A673 (cell line): ENCODE measurements at regions not wholly inside any gene's neighbourhood (a gene's known extent, or its start where the extent isn't known, plus 50 kb on each side); places are given as distances from the start of the nearest gene placed in this dataset.

ENCODE experiments used
- BruUV-seq: library from RNA; stranded (reverse); fragments of 400-500 nt; replicated peaks from 2 replicates; lab custom pipeline; 2021; lab: Mats Ljungman, UMichigan
- CTCF ChIA-PET: fragments of 300-600 bp; sonication (Branson Sonifier 250); formaldehyde crosslinking; loops from one replicate; lab custom pipeline; 2022; ENCODE audit warnings: antibody characterized with exemption; lab: Charles Lee
- POLR2A ChIA-PET: fragments of 300-600 bp; sonication (Branson Sonifier 250); formaldehyde crosslinking; loops from one replicate; lab custom pipeline; 2022; ENCODE audit warnings: antibody characterized with exemption; ENCODE audit not compliant: low non-redundant PET; lab: Charles Lee
- DNase-seq: peaks from one replicate; pipeline ENCODE4 v3.0.0-alpha.2; 2015; ENCODE audit warnings: low spot score
- H3K27ac ChIP-seq: fragments of 200-600 bp; sonication (generic); 2 replicates; pipeline ENCODE4 v1.5.1; 2016; ENCODE audit warnings: mixed run types, low read depth, mild to moderate bottlenecking, mixed read lengths, antibody characterized with exemption, low read length; ENCODE audit not compliant: poor library complexity, severe bottlenecking
- H3K27me3 ChIP-seq: fragments of 200-600 bp; sonication (generic); replicated peaks from 2 replicates; pipeline ENCODE4 v1.6.1; 2017; ENCODE audit warnings: mixed run types, low read depth, mild to moderate bottlenecking, mixed read lengths, antibody characterized with exemption, low read length; ENCODE audit not compliant: insufficient read depth, poor library complexity
- H3K36me3 ChIP-seq: fragments of 200-600 bp; sonication (generic); 2 replicates; pipeline ENCODE4 v1.6.1; 2016; ENCODE audit warnings: mixed run types, mild to moderate bottlenecking, mixed read lengths, antibody characterized with exemption, low read length; ENCODE audit not compliant: insufficient read depth, poor library complexity, severe bottlenecking
- H3K4me1 ChIP-seq: fragments of 200-600 bp; sonication (generic); 2 replicates; pipeline ENCODE4 v1.6.1; 2017; ENCODE audit warnings: mixed run types, mild to moderate bottlenecking, mixed read lengths, antibody characterized with exemption, low read length; ENCODE audit not compliant: insufficient read depth, poor library complexity, severe bottlenecking
- H3K4me3 ChIP-seq: fragments of 200-600 bp; sonication (generic); 2 replicates; pipeline ENCODE4 v1.5.1; 2016; ENCODE audit warnings: low read depth, mixed run types, mild to moderate bottlenecking, mixed read lengths, low read length; ENCODE audit not compliant: poor library complexity, severe bottlenecking
- H3K9me3 ChIP-seq: fragments of 200-600 bp; sonication (generic); 2 replicates; pipeline ENCODE4 v1.6.1; 2016; ENCODE audit warnings: mixed run types, low read depth, mild to moderate bottlenecking, mixed read lengths, antibody characterized with exemption, low read length; ENCODE audit not compliant: poor library complexity, severe bottlenecking
- EZH2 ChIP-seq: fragments of 200-600 bp; sonication (generic); IDR thresholded peaks from 2 replicates; pipeline ENCODE4 v1.6.1; 2017; ENCODE audit warnings: borderline replicate concordance, low read depth, mild to moderate bottlenecking, mixed read lengths, antibody characterized with exemption, low read length; ENCODE audit not compliant: poor library complexity, severe bottlenecking
- intact Hi-C: fragments of 100-400 bp; cut with micrococcal nuclease; formaldehyde crosslinking; loops from one replicate; pipeline ENCODE4 v1.10.0; 2022; ENCODE audit not compliant: unreplicated experiment
- TF ChIP-seq, protein P1 (sequence below): fragments of 300-800, 200-600 bp; sonication (generic); conservative IDR thresholded peaks from 2 replicates; pipeline ENCODE4 v1.5.1; 2017; ENCODE audit warnings: low read depth, mild to moderate bottlenecking, antibody characterized with exemption, low read length, moderate library complexity, mixed read lengths

DNA sequence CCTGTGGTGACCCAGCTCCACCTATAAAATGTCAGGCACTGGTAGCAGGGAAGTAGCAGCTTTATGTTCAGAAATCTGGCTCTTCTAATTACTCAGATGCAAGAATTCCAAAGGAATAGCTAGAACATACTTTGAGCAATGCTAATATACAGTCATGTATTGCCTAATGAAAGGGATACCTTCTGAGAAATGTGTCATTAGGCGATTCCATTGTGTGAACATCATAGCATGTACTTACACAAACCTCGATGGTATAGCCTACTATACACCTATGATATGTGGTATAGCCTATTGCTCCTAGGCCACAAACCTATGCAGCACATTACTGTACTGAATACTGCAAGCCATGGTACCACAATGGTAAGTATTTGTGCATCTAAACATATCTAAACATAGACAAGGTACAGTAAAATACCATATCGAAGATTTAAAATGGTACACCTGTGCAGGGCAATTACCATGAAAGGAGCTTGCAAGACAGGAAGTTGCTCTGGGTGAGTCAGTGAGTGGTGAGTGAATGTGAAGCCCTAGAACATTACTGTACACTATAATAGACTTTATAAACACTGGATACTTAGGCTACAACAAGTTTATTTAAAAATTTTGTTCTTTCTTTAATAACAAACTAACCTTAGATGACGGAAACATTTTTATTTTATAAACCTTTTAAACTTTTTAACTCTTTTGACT is 50.3 kb upstream of the ETAA1 start:
- no peaks in the 10 kb centered on the region for H3K9me3 ChIP-seq
- no peaks in the 10 kb centered on the region for H3K4me1 ChIP-seq
- intact Hi-C loops = no loop called here
- H3K27me3 ChIP-seq = no peaks in the 10 kb centered on the region
- DNase-seq = no peak
- ChIA-PET POLR2A (no interaction called here), CTCF (no interaction called here)
- H3K4me3 ChIP-seq = no peak overlapping the region
- no peaks in the 10 kb centered on the region for H3K36me3 ChIP-seq
- TF ChIP-seq EZH2 = no peak
- TF ChIP-seq, protein P1, sequence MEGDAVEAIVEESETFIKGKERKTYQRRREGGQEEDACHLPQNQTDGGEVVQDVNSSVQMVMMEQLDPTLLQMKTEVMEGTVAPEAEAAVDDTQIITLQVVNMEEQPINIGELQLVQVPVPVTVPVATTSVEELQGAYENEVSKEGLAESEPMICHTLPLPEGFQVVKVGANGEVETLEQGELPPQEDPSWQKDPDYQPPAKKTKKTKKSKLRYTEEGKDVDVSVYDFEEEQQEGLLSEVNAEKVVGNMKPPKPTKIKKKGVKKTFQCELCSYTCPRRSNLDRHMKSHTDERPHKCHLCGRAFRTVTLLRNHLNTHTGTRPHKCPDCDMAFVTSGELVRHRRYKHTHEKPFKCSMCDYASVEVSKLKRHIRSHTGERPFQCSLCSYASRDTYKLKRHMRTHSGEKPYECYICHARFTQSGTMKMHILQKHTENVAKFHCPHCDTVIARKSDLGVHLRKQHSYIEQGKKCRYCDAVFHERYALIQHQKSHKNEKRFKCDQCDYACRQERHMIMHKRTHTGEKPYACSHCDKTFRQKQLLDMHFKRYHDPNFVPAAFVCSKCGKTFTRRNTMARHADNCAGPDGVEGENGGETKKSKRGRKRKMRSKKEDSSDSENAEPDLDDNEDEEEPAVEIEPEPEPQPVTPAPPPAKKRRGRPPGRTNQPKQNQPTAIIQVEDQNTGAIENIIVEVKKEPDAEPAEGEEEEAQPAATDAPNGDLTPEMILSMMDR = no peak
- H3K27ac ChIP-seq = no peak overlapping the region
- BruUV-seq = no TSS peak
